HepG2 (cell line): ENCODE measurements at regions not wholly inside any gene's neighbourhood (a gene's known extent, or its start where the extent isn't known, plus 50 kb on each side); places are given as distances from the start of the nearest gene placed in this dataset.

Experiments
- RNF2 ChIP-seq: fragments of 450-650 bp; conservative IDR thresholded peaks from 2 replicates; pipeline ENCODE4 v1.6.1; 2016; ENCODE audit warnings: low read depth
- TERF1 ChIP-seq: sonication (generic); formaldehyde crosslinking; IDR thresholded peaks from 2 replicates; pipeline ENCODE4 v1.8.0; 2022; ENCODE audit warnings: mild to moderate bottlenecking, missing genetic modification reagents, moderate library complexity
- ZBTB2 ChIP-seq: sonication (generic); formaldehyde crosslinking; IDR thresholded peaks from 2 replicates; pipeline ENCODE4 v1.8.0; 2022; ENCODE audit warnings: low read depth, missing genetic modification reagents
- ZNF280B ChIP-seq: sonication (generic); formaldehyde crosslinking; IDR thresholded peaks from 2 replicates; pipeline ENCODE4 v1.5.0; 2020; ENCODE audit warnings: missing genetic modification reagents, mild to moderate bottlenecking, borderline replicate concordance
- ZNF318 ChIP-seq: sonication (generic); formaldehyde crosslinking; IDR thresholded peaks from 2 replicates; pipeline ENCODE4 v1.4.0; 2020; ENCODE audit warnings: mild to moderate bottlenecking, missing genetic modification reagents
- ZNF703 ChIP-seq: sonication (generic); formaldehyde crosslinking; IDR thresholded peaks from 2 replicates; pipeline ENCODE4 v1.5.1; 2020; ENCODE audit warnings: missing genetic modification reagents, mild to moderate bottlenecking, moderate library complexity, borderline replicate concordance

- TF ChIP-seq ZNF280B (CRISPR knock-in tag) (no peak), ZNF703 (no peak), ZBTB2 (CRISPR knock-in tag) (no peak), ZNF318 (CRISPR knock-in tag) (no peak), RNF2 (no peak), TERF1 (CRISPR knock-in tag) (no peak)
These were observed 135.0 kb downstream of the CSNK2A3 start (continued) for GRCh38 chr11:11217929-11218628.
